ENCODE measurements at regions not wholly inside any gene's neighbourhood (a gene's known extent, or its start where the extent isn't known, plus 50 kb on each side); places are given as distances from the start of the nearest gene placed in this dataset.

DNA sequence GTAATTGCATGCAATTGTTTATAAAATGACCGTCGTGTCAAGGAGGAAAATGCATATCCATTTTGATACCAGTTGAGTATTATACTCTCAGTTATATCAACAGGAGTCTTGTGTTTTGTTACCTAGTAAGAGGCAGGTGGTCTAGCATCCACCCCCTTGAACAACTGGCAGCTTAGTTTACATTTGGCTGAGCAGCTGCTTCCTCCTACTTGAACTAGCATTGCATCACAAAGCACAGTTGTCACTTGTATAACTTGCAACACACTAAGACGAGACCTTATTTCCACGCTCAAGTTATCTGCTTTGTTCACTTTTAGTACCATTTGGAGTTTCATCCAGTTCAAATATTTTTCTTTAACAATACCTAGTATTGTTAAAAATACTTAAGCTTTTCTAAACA, 75.4 kb upstream of the UBE2E3 start:
- in situ Hi-C loops (cut with MboI; ENCODE audit: low pct_unique_long_range_greater_than_20kb, low sequenced_read_pairs, unreplicated experiment), result no loop called here
- no peak for DNase-seq (ENCODE audit: low spot score)
- TF ChIP-seq, protein P1, sequence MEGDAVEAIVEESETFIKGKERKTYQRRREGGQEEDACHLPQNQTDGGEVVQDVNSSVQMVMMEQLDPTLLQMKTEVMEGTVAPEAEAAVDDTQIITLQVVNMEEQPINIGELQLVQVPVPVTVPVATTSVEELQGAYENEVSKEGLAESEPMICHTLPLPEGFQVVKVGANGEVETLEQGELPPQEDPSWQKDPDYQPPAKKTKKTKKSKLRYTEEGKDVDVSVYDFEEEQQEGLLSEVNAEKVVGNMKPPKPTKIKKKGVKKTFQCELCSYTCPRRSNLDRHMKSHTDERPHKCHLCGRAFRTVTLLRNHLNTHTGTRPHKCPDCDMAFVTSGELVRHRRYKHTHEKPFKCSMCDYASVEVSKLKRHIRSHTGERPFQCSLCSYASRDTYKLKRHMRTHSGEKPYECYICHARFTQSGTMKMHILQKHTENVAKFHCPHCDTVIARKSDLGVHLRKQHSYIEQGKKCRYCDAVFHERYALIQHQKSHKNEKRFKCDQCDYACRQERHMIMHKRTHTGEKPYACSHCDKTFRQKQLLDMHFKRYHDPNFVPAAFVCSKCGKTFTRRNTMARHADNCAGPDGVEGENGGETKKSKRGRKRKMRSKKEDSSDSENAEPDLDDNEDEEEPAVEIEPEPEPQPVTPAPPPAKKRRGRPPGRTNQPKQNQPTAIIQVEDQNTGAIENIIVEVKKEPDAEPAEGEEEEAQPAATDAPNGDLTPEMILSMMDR (IDR thresholded peaks at IDR 0.05; ENCODE audit: extremely low read depth, insufficient read depth, missing control alignments), result no peak

DNA sequence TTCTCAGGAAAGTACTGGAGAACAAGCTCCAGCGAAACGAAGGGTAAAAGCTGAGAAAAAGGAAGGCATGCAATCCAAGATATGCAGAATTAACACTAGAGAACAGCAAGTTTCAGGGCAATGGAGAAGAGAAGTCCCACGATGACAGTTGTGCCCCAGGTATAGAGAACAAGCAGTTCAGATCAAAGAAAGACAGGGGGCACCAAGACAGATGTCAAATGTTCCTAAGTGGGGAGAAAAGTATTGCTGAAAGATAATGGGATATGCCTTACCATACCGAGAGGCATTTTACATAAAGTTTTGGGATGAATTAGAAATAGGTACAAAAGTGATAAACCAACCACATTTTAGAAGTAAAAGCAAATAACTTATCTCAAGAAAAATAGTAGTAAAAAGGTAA, 79.1 kb upstream of the UBE2E3 start:
- TF ChIP-seq, protein P1 (IDR thresholded peaks at IDR 0.05; ENCODE audit: extremely low read depth, insufficient read depth, missing control alignments), result no peak
- in situ Hi-C loops (cut with MboI; ENCODE audit: low pct_unique_long_range_greater_than_20kb, low sequenced_read_pairs, unreplicated experiment), result no loop called here
- DNase-seq (ENCODE audit: low spot score), result no peak

DNA sequence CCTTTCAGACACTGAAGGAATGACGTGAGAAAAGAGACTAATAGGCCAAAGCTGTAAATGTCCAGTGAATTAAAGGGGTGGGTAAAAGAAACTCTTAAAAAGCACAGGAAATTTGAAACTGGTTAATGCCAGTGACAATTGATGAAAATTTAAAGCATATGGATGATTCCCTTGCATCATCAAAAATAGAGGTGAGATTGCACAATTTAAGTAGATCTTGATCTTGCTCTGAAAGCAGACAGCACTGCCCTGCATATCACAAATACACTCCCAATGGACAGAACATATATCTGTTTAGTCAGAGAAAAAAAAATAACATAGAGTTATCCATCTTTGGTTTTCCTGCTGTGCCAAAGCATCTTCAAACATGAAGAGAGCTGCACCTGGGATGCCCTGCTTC, 86.7 kb upstream of the UBE2E3 start:
- TF ChIP-seq, protein P1 (IDR thresholded peaks at IDR 0.05; ENCODE audit: extremely low read depth, insufficient read depth, missing control alignments), result no peak
- DNase-seq (ENCODE audit: low spot score), result no peak
- in situ Hi-C loops (cut with MboI; ENCODE audit: low pct_unique_long_range_greater_than_20kb, low sequenced_read_pairs, unreplicated experiment), result no loop called here

DNA sequence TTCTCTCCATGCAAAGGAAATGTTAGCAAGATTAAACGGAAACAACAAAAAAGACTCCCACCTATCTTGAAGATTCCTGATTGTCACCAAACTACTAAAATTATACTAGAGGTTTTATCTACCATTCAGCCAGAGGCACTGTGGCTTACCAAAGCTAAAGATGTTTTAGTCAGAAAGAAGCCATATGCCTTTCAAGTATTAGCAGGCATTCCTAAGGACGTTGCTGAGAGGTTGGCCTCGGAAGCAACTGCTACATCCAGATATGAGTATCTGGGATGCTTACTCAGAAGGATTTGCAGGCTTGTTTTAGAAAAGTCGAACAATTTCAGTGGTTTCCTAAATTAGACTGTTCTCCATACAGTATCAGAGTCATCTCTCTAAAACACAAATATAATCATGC, 88.3 kb upstream of the UBE2E3 start:
- TF ChIP-seq, protein P1 (IDR thresholded peaks at IDR 0.05; ENCODE audit: extremely low read depth, insufficient read depth, missing control alignments), result no peak
- DNase-seq (ENCODE audit: low spot score), result no peak
- in situ Hi-C loops (cut with MboI; ENCODE audit: low pct_unique_long_range_greater_than_20kb, low sequenced_read_pairs, unreplicated experiment), result no loop called here

DNA sequence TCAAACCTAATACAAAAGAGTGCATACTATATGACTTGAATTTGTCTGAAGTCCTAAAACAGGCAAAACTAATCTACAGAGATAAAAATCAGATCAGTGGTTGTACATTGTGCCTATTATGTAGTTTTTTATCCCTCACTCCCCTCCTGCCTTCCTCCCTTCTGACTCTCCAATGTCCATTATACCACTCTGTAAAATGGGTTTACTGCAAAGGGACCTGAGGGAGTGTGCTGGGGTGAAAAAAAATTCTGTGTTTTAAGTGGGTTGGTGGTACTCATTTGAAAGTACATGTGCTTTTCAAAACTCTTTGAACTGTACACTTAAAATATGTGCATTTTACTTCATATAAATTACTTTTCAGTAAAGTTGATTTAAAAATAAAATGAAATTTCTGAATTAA, 89.0 kb upstream of the UBE2E3 start:
- DNase-seq (ENCODE audit: low spot score), result no peak
- in situ Hi-C loops (cut with MboI; ENCODE audit: low pct_unique_long_range_greater_than_20kb, low sequenced_read_pairs, unreplicated experiment), result no loop called here
- TF ChIP-seq, protein P1 (IDR thresholded peaks at IDR 0.05; ENCODE audit: extremely low read depth, insufficient read depth, missing control alignments), result no peak

DNA sequence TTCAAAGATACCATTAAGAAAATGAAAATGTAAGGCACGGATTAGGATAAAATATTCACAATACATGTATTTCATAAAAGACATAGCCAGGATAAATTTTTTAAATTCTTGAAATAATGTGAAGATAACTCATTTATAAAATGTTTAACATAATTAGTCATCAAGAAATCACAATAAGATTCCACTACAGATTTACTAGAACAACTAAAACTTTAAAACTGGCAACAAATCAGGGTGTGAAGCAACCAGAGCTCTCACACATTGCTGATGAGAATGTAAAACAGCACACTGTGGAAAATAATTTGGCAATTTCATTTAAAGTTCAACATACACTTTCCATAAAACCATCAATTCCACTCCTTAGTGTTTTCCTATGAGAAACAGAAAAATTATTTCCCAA, 89.6 kb upstream of the UBE2E3 start:
- no peak for DNase-seq (ENCODE audit: low spot score)
- in situ Hi-C loops (cut with MboI; ENCODE audit: low pct_unique_long_range_greater_than_20kb, low sequenced_read_pairs, unreplicated experiment), result no loop called here
- TF ChIP-seq, protein P1 (IDR thresholded peaks at IDR 0.05; ENCODE audit: extremely low read depth, insufficient read depth, missing control alignments), result no peak

DNA sequence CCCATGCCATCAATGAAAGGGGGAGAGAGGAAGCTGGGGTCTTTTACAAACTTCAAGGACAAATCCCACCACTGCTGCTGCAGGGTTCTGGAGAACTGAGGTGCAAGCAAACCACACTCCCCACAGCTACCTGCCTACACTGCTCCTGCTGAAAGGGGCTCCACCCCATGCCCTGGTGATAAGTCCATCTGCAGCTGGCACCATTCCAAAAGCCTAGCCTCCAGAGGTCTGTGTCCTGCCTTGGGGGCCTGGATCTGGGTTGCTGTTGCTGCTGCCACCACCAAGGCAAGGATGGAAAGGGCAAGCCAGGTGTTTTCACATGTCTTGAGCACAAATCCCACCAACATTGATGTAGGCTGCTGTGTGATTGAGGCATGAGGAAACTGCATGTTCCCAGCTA, 97.4 kb upstream of the UBE2E3 start:
- TF ChIP-seq, protein P1 (IDR thresholded peaks at IDR 0.05; ENCODE audit: extremely low read depth, insufficient read depth, missing control alignments), result no peak
- no peak for DNase-seq (ENCODE audit: low spot score)
- in situ Hi-C loops (cut with MboI; ENCODE audit: low pct_unique_long_range_greater_than_20kb, low sequenced_read_pairs, unreplicated experiment), result no loop called here
